NCI-H146 treated with DMSO at 0.1 percent for 48 hours (cell line): ENCODE measurements at regions not wholly inside any gene's neighbourhood (a gene's known extent, or its start where the extent isn't known, plus 50 kb on each side); places are given as distances from the start of the nearest gene placed in this dataset.
"Not testable (repeated sequence)": the region's sequence is repeated elsewhere in the genome, so short reads cannot be mapped to it uniquely, and the experiment has no call there.

Experiments used
- DNase-seq: peaks from one replicate; lab custom pipeline; 2025; ENCODE audit not compliant: unreplicated experiment; lab: John Stamatoyannopoulos, UW

DNA sequence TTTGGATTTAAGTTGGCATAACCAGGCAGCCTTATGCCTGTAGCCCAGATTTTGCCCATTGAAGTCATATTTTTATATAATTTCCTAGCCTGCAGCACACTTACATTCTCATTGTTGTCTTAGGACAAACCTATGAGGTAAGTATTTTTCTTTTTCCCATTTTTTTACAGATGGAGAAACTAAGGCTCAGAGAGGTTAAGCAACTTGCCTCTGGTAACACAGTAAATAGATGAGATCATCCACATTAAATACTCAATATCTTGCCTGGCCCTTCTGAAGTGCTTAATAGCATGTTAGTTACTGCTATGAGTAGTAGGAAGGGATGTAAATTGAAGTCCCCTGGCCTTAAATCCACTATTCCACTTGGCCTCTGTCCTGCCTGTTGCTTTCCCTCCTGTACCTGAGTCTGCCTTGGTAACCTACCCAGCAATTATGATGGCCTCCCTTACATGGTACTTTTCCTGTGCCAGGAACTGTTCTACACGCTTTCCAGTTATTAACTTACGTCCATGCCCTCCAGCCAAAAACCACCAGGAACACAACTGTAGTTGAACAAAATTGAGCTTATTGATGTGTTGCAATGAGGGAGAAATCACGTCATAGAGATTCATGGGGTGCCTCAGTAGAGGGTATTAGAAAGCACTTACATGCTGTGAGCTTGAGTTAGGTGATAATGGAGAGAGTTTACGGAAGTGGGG lies 111.6 kb upstream of the FGGY start:
- no peak for DNase-seq

DNA sequence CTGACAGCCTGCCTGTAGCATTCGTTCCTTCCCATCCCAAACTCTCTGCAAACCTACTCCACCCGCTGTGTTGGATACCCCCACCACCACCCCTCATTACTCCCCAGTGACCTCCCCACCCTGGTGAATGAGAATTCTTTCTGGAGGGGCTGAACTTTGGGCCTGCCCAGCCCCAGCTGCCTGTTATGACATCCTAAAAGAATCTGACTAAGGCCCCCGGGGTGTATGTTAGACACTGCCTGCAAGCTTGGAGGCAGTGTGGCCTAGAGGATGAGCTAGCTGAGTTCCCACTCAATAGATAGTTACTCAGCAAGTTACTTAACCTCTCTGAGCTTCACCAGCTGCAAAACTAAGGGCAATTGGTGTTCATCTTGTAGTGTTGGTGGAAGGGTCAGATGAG lies 110.2 kb upstream of the FGGY start:
- no peak for DNase-seq

DNA sequence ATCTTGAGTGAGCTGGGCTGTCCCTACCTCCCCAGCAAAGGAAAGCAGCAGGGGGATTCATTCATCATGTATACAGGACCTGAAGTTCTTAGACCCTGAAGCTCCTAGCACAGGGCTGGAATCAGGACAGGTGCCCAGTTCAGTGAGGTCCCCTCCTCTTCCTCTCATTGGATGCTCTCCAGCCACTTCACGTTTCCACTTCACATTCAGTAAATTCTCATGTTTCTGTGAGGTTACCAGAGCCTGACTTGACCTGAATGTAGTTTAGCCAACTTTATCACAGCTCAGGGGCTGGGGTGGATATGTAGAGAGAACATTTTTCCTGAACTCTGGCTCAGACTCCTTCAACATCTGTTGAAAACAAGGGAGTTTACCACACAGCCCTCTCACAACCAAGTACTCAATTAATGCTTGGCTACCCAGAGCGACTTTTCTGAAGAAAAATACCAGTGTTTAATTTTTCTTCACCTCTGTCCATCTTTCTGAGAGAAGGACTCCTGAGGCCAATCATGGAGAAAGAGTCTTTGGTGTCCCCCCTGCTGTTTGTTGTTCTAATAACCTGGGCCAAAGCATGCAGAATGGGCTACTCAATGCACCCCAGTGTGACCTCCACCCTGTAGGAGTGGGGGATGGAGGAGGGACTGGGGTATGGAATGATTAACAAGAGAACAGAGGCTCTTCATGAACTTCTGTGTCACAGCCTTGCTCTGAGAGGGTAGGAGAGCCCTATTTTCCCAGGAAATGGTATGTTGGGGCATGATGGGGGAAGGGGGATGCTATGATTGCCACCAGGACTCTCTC lies 108.3 kb upstream of the FGGY start:
- DNase-seq: no peak

DNA sequence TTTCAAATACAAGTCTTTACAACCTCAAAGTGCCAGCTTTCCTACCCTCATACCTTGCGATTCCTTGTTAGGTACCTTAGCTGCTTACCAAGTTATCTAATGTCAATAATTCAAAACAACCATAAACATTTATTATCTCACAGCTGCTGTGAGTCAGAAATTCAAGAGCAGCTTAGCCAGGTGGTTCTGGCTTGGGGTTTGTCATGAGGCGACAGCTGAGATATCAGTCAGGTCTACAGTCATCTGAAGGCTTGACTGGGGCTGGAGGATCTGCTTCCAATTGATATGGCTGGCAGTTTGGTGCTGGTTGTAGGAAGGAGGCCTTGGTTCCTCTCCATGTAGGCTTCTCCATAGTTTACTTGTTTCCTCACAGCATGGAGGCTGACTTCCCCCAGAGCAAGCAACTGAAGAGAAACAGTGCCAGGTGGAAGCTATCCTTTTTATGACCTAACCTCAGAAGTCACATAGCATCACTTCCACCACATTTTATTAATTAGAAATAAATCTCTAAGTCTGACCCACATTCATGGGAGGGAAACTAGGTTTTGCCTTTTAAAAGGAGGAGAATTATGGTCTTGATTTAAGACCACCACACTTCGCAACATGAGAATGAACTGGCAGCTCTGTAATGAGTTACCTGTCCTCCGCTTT lies 103.3 kb upstream of the FGGY start:
- DNase-seq: no peak

DNA sequence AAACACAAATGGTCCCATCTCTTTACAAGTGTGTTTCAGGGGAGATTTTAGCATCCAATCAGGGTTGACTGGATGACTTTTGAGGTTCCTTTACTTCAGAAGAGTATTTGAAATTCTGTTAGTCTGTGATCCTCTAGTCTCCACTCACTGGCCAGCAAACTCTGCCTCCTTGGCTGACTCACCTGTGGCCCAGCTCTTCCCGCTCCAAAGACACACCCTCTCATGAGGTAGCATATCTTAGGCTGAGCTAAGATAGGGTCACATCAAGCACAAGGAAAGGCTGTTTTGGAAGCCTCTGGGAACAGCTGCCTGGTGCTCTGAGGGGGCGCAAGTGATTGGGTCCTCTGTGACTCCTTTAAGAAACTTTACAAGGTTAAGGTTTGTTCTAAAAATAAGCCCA lies 102.3 kb upstream of the FGGY start:
- DNase-seq: no peak

DNA sequence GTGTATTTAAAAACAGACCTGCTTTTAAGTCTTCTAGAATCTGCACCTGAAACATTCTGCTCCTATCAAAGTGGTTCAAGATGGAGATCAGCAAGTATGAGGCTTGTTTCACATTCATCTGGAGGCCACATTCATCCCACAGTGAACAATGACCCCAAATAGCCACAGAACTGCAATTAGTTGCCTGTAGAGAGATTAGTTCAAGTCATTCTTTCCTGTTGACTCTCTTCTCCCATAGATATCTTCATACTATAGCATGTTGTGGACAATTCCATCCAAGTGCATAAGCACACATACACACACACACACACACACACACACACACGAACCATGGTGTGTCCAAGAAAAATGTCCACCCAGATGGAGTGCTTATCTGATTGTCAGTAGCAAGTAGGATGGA lies 101.7 kb upstream of the FGGY start:
- no peak for DNase-seq

DNA sequence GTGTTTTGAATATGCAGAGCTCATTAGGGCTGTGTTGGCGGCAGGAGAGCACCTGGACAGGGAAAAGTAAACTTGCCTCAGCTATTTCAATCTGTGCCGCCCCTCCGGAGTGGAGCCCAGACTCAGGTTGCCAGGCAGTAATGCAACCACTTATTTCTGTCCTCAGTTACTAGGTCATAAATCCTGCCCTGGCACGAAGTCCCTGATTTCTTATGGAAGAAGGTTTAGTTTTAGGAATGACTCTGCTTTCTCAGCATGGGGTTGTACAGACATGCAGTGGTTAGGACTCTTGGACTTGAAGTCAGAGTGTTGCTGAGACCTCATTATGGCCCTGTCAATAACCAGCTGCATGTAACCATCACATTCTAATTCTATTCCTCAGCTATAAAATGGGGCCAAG lies 98.3 kb upstream of the FGGY start:
- DNase-seq: no peak

DNA sequence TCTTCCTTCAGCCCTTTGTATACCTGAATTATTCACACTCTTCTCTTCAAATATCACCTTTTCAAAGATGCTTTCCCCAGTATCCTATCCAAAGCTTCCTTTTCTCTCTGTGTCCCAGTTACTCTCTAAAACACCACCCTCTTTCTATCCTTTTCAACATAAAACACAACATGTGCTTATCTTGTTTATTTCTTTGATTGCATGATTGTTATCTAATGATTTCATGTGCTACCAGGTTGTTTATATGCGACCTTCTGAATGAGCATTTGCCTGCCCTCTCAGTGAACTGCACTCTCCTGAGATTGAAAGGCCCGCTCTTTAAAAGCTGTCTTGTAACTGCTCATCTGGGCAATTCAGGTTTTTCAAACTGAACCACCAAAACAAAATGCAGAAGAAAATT lies 97.7 kb upstream of the FGGY start:
- no peak for DNase-seq

DNA sequence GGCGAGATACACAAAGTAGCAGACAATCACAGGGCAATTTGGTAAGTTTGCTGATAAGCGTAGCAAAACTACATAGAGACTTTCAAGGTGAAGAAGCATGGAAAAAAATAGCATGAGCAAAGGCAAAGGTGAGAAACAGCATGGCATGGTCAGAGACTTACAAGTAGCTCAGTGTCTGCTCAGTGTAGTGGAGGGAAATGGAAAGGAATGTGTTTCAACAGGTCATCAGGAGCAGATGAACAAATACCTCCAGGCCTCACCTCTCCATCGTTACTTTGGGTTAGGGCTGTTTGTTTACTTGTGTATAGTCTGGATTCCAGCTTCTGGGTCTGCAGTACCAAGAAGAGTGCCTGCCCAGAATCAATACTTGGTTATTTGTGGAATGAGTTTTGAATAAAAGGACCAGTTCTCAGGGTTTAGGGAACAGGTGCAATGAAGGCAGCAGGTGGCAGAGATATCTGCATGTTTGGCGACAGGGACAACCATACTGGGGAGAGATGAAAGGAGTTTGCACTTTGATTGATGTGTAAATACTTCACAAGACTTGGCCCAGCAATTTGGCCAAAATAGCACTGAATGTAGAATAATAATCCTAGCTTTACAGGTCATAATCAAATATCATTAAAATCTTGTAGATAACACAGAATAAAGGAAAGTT lies 97.0 kb upstream of the FGGY start:
- DNase-seq: peak; percentile 97

DNA sequence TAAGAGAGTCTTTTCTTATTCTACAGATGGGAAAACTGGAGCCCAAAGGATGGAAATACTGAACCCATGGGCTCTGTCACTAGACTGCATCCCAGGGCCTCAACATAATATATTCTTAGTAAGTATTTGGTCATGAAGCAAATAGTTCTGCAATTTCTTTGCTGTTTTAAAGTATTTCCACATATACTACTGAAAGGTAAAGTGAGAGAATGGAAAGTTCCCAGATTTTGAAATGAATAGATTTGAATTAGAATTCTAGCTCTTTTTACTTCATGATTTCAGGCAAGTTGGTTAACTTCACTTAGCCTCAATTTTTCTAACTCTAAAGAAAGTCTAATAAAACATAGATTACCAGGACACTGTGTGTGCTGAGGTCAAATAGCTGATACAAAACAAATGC lies 95.6 kb upstream of the FGGY start:
- DNase-seq: no peak

DNA sequence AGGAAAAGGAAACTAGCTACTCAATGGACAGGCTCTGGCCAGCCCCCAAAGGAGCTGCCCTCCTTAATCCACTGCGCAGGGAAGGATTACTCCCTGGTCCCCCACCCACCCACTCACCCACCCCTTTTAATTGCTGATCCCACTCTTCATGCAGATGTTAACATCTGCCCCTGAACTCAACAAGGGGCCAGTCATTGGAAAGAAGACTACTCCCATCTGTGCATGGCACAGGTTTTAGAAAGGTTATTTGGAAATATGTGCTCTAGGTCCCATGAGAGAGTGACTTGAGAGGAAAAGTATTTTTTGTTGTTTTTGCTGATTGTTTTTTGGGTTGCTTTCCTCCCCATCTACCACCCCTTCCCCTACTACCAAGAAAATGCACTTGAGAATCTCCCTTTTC lies 94.4 kb upstream of the FGGY start:
- DNase-seq: no peak

DNA sequence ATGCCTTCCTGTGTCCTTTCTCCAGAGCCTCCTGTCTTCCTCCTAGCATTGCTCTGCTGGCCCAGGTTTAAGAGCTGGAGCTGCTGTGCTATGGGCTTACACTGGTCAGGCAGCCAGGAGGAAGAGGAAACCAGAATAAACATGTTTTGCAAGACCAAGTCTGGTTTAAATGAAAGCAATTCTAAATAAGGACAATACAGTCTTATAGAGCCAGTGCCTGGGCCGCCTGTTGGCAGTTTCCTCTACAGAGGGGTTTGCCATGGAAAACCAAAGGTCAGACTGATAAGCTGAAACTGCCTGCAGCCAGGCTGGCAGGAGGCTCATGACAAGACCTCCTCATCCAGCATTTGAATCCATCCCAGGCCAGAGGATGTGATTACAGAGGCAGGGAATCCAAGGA lies 92.9 kb upstream of the FGGY start:
- no peak for DNase-seq

DNA sequence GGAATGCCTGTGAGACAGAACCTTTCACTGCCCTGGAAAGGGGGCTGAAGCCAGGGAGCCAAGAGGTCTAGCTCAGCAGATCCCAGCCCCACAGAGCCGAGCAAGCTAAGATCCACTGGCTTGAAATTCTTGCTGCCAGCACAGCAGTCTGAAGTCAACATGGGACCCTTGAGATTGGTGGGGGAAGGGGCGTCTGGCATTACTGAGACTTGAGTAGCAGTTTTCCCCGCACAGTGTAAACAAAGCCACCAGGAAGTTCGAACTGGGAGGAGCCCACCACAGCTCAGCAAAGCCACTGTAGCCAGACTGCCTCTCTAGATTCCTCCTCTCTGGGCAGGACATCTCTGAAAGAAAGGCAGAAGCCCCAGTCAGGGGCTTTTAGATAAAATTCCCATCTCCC lies 90.3 kb upstream of the FGGY start:
- DNase-seq: not testable (repeated sequence)

DNA sequence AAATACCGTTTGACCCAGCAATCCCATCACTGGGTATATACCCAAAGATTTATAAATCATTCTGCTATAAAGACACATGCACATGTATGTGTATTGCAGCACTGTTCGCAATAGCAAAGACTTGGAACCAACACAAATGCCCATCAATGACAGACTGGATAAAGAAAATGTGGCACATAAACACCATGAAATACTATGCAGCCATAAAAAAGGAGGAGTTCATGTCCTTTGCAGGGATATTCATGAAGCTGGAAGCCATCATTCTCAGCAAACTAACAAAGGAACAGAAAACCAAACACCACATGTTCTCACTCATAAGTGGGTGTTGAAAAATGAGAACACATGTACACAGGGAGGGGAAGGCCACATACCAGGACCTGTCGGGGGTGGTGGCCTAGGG lies 86.5 kb upstream of the FGGY start:
- not testable (repeated sequence) for DNase-seq

DNA sequence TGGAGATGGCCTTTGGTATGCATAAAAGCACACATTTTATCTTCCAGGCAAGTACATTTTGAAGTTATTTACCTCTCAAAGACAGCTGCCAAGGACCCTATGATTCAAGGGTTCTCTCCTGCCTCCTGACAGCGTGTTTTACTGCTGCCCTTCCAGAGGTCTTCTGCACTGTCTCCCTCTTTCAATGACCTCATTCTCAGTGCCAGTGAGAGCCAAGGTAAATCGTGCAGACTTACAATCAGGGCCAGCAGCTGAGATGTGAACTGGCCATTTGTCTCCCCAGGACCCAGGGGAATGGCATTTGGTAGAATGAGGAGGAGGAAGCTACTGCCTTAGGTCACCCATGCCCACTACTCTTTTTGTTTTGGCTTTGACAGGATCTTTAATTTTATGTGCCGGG lies 84.2 kb upstream of the FGGY start:
- DNase-seq: no peak

DNA sequence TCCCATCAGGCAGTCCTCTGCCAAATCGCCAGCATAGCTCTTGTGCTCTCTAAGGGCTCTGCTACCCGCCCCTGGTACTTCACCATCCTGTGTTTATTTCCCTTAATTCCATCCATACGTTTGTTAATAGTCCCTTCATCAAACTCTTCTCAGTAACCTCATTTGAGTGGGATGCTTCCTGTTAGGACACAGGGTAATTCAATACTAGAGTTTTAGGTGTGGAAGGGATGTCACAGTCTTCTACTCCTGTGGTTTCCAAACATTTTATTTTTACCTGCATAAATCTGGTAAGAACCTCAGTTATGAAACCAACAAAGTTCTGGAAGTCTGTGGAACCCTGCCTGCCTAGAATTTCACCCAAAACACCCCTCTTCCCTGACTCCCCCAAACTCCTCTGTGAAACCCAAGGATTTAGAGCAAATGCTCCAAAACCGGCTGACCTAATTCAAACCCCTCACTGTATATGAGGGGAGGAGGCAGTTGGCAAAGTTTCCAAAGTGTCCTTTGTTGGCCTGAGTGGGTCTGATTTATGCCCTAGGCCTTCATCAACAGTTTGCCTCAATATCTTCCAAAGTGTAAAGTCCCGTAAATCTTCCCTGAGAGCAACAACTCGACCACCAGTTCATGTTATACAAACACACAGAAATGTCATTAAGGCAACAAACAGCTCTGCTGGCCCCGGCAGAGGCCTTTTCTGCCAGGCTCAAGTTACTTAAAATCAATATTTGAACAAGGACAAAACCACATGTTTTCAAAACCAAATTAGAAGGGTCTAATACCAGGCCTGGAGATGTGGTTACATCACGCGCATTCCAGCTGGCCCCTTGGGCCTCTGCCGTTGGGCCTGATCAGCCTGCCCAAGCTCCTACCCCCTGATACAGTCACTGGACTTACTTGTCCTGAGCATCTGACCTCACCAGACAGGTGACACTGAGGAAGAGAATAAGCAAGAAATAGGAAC lies 82.4 kb upstream of the FGGY start:
- peak; percentile 68 for DNase-seq

DNA sequence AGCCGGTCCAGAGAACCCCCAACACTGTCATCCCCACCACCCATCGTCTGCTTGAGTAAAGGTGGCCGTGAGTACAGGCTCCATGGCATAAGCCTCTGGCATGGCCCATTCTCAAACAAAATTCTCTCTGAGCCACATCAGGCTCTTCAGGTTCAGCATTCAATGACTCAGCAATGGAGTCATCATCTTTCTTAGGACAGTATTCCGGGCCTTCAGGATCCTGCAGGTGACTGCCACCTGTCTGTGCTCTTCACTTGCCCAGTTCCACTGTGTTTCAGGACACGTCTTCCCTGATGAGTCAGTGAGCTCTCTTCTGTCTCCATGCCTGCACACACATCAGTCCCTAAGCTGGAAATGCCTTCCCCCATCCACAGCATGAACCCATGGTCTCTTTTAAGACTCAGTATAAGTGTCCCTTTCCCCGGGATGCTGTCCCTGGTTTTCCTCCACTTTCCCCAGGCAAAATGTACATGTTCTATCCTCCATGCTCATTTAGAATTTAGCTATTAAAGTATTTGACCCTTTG lies 81.1 kb upstream of the FGGY start:
- no peak for DNase-seq

DNA sequence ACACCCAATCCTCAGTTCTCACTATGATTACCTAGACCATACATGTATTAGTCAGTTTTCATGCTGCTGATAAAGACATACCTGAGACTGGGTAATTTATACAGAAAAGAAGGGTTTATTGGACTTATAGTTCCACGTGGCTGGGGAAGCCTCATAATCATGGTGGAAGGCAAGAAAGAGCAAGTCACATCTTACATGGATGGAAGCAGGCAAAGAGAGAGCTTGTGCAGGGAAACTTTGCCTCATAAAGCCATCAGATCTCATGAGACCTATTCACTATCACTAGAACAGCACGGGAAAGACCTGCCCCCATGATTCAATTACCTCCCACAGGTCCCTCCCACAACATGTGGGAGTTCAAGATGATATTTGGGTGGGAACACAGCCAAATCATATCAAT lies 79.5 kb upstream of the FGGY start:
- DNase-seq: not testable (repeated sequence)

DNA sequence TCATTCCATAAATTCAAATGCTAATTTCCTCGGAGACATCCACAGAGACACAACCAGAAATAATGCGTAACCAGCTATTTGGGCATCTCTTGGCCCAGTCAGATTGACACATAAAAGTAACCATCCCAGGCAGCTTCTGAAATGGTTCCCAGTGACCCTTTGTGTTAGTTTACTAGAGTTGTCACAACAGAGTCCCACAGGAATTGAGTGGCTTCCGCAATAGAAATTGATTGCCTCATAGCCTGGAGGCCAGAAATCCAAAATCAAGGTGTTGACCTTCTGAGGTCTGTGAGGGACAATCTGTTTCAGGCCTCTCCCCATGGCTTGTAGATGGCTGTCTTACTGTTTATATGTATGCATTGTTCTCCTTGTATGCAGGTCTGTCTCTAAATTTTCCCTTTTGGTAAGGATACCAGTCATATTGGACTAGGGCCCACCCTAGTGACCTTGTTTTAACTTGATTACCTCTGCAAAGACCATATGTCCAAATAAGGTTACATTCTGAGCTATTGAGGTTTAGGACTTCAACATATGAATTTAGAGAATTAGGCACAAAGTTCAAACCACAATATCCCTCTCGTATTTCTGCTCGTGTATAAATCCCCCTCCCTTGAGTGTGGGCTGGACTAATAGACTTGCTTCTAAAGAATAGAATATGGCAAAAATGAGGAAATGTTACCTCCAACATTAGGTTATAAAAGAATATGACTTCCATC lies 78.2 kb upstream of the FGGY start:
- no peak for DNase-seq

DNA sequence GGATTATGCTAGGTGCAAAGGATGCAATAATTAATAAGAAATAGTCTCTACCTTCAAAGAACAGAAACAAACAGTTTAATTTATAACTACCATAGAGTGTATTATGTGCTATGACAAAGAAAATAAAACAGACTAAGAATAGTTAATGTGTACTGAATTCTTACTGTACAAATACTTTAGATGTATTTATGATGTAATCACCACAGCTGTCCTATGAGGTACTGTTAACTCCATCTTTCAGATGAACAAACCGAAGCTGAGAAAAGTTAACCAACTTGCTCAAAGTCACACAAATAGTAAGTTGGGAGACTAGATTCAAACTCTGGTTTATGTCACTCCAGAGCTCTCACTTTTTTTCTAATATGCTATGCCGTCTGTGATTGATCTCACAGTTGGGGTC lies 77.0 kb upstream of the FGGY start:
- DNase-seq: no peak
